HepG2 (cell line): ENCODE measurements at regions not wholly inside any gene's neighbourhood (a gene's known extent, or its start where the extent isn't known, plus 50 kb on each side); places are given as distances from the start of the nearest gene placed in this dataset.

Experiments used
- ATAC-seq: fragments of 200-7000 bp; cut with Tn5 transposase; 3 replicates; pipeline ENCODE4 v1.9.1; 2020; ENCODE audit warnings: mild to moderate bottlenecking, moderate library complexity
- BruUV-seq: library from RNA; stranded (reverse); fragments of 400-500 nt; replicated peaks from 2 replicates; lab custom pipeline; 2021; lab: Mats Ljungman, UMichigan
- CTCF ChIA-PET: fragments of 300-600 bp; formaldehyde crosslinking; extraction: SDS; loops from one replicate; lab custom pipeline; 2021; ENCODE audit warnings: low total read pairs, inconsistent platforms, low intra/inter-chr PET ratio; lab: Yijun Ruan, JAX
- POLR2A ChIA-PET: fragments of 350-600 bp; sonication (Branson Sonifier 250); formaldehyde crosslinking; loops from one replicate; lab custom pipeline; 2020; ENCODE audit warnings: antibody characterized with exemption, inconsistent platforms; lab: Yijun Ruan, JAX
- DNase-seq: peaks from one replicate; pipeline ENCODE4 v3.0.0-alpha.2; 2015; ENCODE audit warnings: low spot score
- FAIRE-seq: peaks from 3 replicates; lab custom pipeline; 2011; peaks lifted over from hg19 to GRCh38; lab: Jason Lieb, UNC
- H2AFZ ChIP-seq: one replicate; pipeline ENCODE4 v1.6.1; 2011; ENCODE audit warnings: low read length, inconsistent platforms
- H3K27ac ChIP-seq: fragments of 300-600 bp; 3 replicates; pipeline ENCODE4 v1.8.0; 2011; ENCODE audit warnings: mixed run types, mild to moderate bottlenecking, mixed read lengths, low read length, inconsistent platforms; ENCODE audit not compliant: insufficient read depth; ENCODE audit errors: extremely low read length
- H3K27me3 ChIP-seq, 2 experiments: fragments of 200-600 bp in 1 of 2; 2 replicates in 1 of 2; 3 replicates in 1 of 2; pipeline versions ENCODE4 v1.6.0 to v1.8.0; 2011; ENCODE audit warnings: low read length in 2 of 2, mild to moderate bottlenecking in 2 of 2, moderate library complexity in 2 of 2, inconsistent platforms in 1 of 2; ENCODE audit not compliant: insufficient read depth in 2 of 2, control insufficient read depth in 1 of 2
- H3K36me3 ChIP-seq, 2 experiments: fragments of 200-600 bp in 1 of 2; replicated peaks in 1 of 2; 2 replicates in 1 of 2; 3 replicates in 1 of 2; pipeline versions ENCODE4 v1.5.1 to v1.8.0; 2011; ENCODE audit warnings: low read length in 2 of 2, inconsistent platforms in 1 of 2; ENCODE audit not compliant: insufficient read depth in 2 of 2, control insufficient read depth in 1 of 2
- H3K4me1 ChIP-seq: 2 replicates; pipeline ENCODE4 v1.5.1; 2012; ENCODE audit warnings: low read length, inconsistent platforms; ENCODE audit not compliant: insufficient read depth
- H3K4me2 ChIP-seq: 2 replicates; pipeline ENCODE4 v1.6.0; 2011; ENCODE audit warnings: low read depth, low read length, inconsistent platforms
- H3K4me3 ChIP-seq, 3 experiments: fragments of 200-600 bp in 1 of 3; sonication (generic), shearing (Covaris generic) in 1 of 3; replicated peaks in 1 of 3; 2 replicates each; pipeline ENCODE4 v1.5.1; 2011 to 2016; ENCODE audit warnings: low read length in 3 of 3, inconsistent platforms in 2 of 3, low read depth in 2 of 3, mild to moderate bottlenecking in 2 of 3, control low read depth in 1 of 3, mixed read lengths in 1 of 3; ENCODE audit not compliant: insufficient read depth in 1 of 3
- H3K79me2 ChIP-seq: one replicate; pipeline ENCODE4 v1.6.1; 2011; ENCODE audit warnings: low read length, inconsistent platforms; ENCODE audit not compliant: insufficient read depth
- H3K9ac ChIP-seq: 2 replicates; pipeline ENCODE4 v1.6.0; 2011; ENCODE audit warnings: mild to moderate bottlenecking, low read depth, low read length, inconsistent platforms; ENCODE audit not compliant: insufficient read depth
- H3K9me3 ChIP-seq: 2 replicates; pipeline ENCODE4 v1.5.1; 2012; ENCODE audit warnings: mild to moderate bottlenecking, low read length
- H4K20me1 ChIP-seq: 2 replicates; pipeline ENCODE4 v1.6.0; 2011; ENCODE audit warnings: inconsistent platforms, mild to moderate bottlenecking, low read length, moderate library complexity; ENCODE audit not compliant: insufficient read depth
- BCL6 ChIP-seq: IDR thresholded peaks from 2 replicates; pipeline ENCODE4 v1.6.1; 2016; ENCODE audit warnings: missing genetic modification reagents, missing compliant biosample characterization
- CBX1 ChIP-seq: IDR thresholded peaks from one replicate; pipeline ENCODE4 v1.6.1; 2016; ENCODE audit warnings: antibody characterized with exemption, low read depth
- CREB1 ChIP-seq, 2 experiments: fragments of 450-650 bp in 1 of 2; IDR thresholded peaks; 2 replicates each; pipeline ENCODE4 v1.6.1; 2016 to 2017; ENCODE audit warnings: control low read depth in 1 of 2, mild to moderate bottlenecking in 1 of 2, missing compliant biosample characterization in 1 of 2, missing genetic modification characterization in 1 of 2
- IKZF5 ChIP-seq: IDR thresholded peaks from 2 replicates; pipeline ENCODE4 v1.6.1; 2018; ENCODE audit warnings: missing genetic modification reagents, mild to moderate bottlenecking, missing compliant biosample characterization
- MED1 ChIP-seq: sonication (generic); formaldehyde crosslinking; IDR thresholded peaks from 2 replicates; pipeline ENCODE4 v1.4.0; 2020; ENCODE audit warnings: missing genetic modification reagents
- NFIC ChIP-seq: IDR thresholded peaks from 2 replicates; pipeline ENCODE4 v1.6.1; 2012; ENCODE audit warnings: mild to moderate bottlenecking, low read length, inconsistent platforms
- RFXANK ChIP-seq: IDR thresholded peaks from 2 replicates; pipeline ENCODE4 v1.6.1; 2016
- TBX3 ChIP-seq: fragments of 450-650 bp; IDR thresholded peaks from 2 replicates; pipeline ENCODE4 v1.6.1; 2017; ENCODE audit warnings: antibody characterized with exemption, mild to moderate bottlenecking, inconsistent platforms, borderline replicate concordance
- U2AF1 ChIP-seq: fragments of 200-400 bp; formaldehyde crosslinking; optimal IDR thresholded peaks from 2 replicates; pipeline ENCODE3; 2017; ENCODE audit warnings: mild to moderate bottlenecking, low read depth, low read length
- ZBTB4 ChIP-seq: sonication (generic); formaldehyde crosslinking; IDR thresholded peaks from 2 replicates; pipeline ENCODE4 v1.4.0; 2020; ENCODE audit warnings: missing genetic modification reagents, mild to moderate bottlenecking, borderline replicate concordance
- ZFP37 ChIP-seq: sonication (generic); formaldehyde crosslinking; IDR thresholded peaks from 2 replicates; pipeline ENCODE4 v1.4.0; 2020; ENCODE audit warnings: missing genetic modification reagents, borderline replicate concordance
- ZIK1 ChIP-seq: sonication (generic); formaldehyde crosslinking; IDR thresholded peaks from 2 replicates; pipeline ENCODE4 v1.5.0; 2020; ENCODE audit warnings: mild to moderate bottlenecking, low read depth, missing genetic modification reagents, borderline replicate concordance
- ZKSCAN1 ChIP-seq: fragments of 150-350 bp; IDR thresholded peaks from 2 replicates; pipeline ENCODE4 v1.6.1; 2014; ENCODE audit warnings: low read length
- ZNF10 ChIP-seq: sonication (generic); formaldehyde crosslinking; IDR thresholded peaks from 2 replicates; pipeline ENCODE4 v1.4.0; 2020; ENCODE audit warnings: mild to moderate bottlenecking, low read depth, missing genetic modification reagents, borderline replicate concordance
- ZNF570 ChIP-seq: sonication (generic); formaldehyde crosslinking; IDR thresholded peaks from 2 replicates; pipeline ENCODE4 v1.4.0; 2020; ENCODE audit warnings: mild to moderate bottlenecking, missing genetic modification reagents, borderline replicate concordance
- ZNF740 ChIP-seq: sonication (generic); formaldehyde crosslinking; IDR thresholded peaks from 2 replicates; pipeline ENCODE4 v1.4.0; 2020; ENCODE audit warnings: missing genetic modification reagents
- WGBS: methylation state at CpG from one replicate; pipeline ENCODE4 v1.1.6; 2017; ENCODE audit warnings: low lambda C conversion rate; 5-methylcytosine and 5-hydroxymethylcytosine counted together
- in situ Hi-C: cut with HindIII; loops from 2 replicates; pipeline ENCODE4 v1.10.0; 2017; ENCODE audit warnings: low pct_unique_long_range_greater_than_20kb; ENCODE audit not compliant: extremely low pct_ligation_motif_present
- intact Hi-C: fragments of 100-400 bp; cut with micrococcal nuclease; formaldehyde crosslinking; loops from one replicate; pipeline ENCODE4 v1.10.0; 2022; ENCODE audit not compliant: unreplicated experiment

GRCh38 chr4:117634716-117635115 lies 399.6 kb upstream of the NDST3 start:
- no peak for ATAC-seq
- Histone ChIP-seq H3K79me2 (no peaks in the 10 kb centered on the region), H3K4me2 (no peak overlapping the region), H3K9me3 (no peaks in the 10 kb centered on the region), H2AFZ (no peak overlapping the region), H3K27ac (no peak overlapping the region), H3K9ac (no peak overlapping the region), H3K4me3 (no peak overlapping the region), H4K20me1 (no peaks in the 10 kb centered on the region), H3K36me3 (no peaks in the 10 kb centered on the region), H3K4me1 (no peaks in the 10 kb centered on the region), H3K27me3 (no peaks in the 10 kb centered on the region)
- TF ChIP-seq ZIK1, result no peak
- BruUV-seq, result no TSS peak
- intact Hi-C loops (no loop called here), in situ Hi-C loops (no loop called here)
- 3% methylated on average over 1 of the region's 1 CpG for WGBS
- no peak for DNase-seq
- CTCF ChIA-PET, result no interaction called here
- POLR2A ChIA-PET, result no interaction called here
- no peak for FAIRE-seq

GRCh38 chr4:117637347-117637746 lies 396.9 kb upstream of the NDST3 start:
- ChIA-PET CTCF (no interaction called here), POLR2A (no interaction called here)
- Histone ChIP-seq H3K9me3 (no peaks in the 10 kb centered on the region), H4K20me1 (no peaks in the 10 kb centered on the region), H3K4me3 (no peak overlapping the region), H3K4me2 (no peak overlapping the region), H3K27me3 (no peaks in the 10 kb centered on the region), H3K27ac (no peak overlapping the region), H3K36me3 (no peaks in the 10 kb centered on the region), H3K4me1 (no peaks in the 10 kb centered on the region), H3K79me2 (no peaks in the 10 kb centered on the region), H3K9ac (no peak overlapping the region), H2AFZ (no peak overlapping the region)
- no CpG with 5 or more reads among the region's 1 CpG for WGBS
- intact Hi-C loops, result no loop called here
- ATAC-seq (no peak), FAIRE-seq (no peak), DNase-seq (no peak)
- no TSS peak for BruUV-seq
- in situ Hi-C loops, result no loop called here
- TF ChIP-seq U2AF1 (no peak), CBX1 (no peak), IKZF5 (CRISPR knock-in tag) (no peak), ZNF10 (CRISPR knock-in tag) (no peak), ZNF570 (no peak), RFXANK (CRISPR knock-in tag) (no peak), NFIC (no peak), ZKSCAN1 (no peak), BCL6 (CRISPR knock-in tag) (no peak), ZFP37 (CRISPR knock-in tag) (no peak), CREB1 (IDR thresholded peaks at IDR 0.05) (no peak), CREB1 (CRISPR knock-in tag; IDR thresholded peaks at IDR 0.05) (no peak), ZNF740 (CRISPR knock-in tag) (no peak), ZBTB4 (no peak), TBX3 (no peak), MED1 (no peak)
